PC-9 (cell line): ENCODE measurements at regions not wholly inside any gene's neighbourhood (a gene's known extent, or its start where the extent isn't known, plus 50 kb on each side); places are given as distances from the start of the nearest gene placed in this dataset.

Source experiments
- BruUV-seq: library from RNA; stranded (reverse); fragments of 400-500 nt; replicated peaks from 2 replicates; lab custom pipeline; 2021; lab: Mats Ljungman, UMichigan
- CTCF ChIA-PET: fragments of 300-600 bp; sonication (Branson Sonifier 250); formaldehyde crosslinking; loops from one replicate; lab custom pipeline; 2022; ENCODE audit warnings: antibody characterized with exemption; lab: Charles Lee
- POLR2A ChIA-PET: fragments of 300-600 bp; sonication (Branson Sonifier 250); formaldehyde crosslinking; loops from one replicate; lab custom pipeline; 2022; ENCODE audit warnings: antibody characterized with exemption; ENCODE audit not compliant: unreplicated experiment; lab: Charles Lee
- DNase-seq, 2 experiments: peaks; one replicate each; pipeline versions ENCODE4 v3.0.0 to v3.0.0-alpha.2; 2015 to 2022; ENCODE audit warnings: mixed read lengths in 1 of 2
- H2AFZ ChIP-seq: fragments of 200-600 bp; sonication (generic); 2 replicates; pipeline ENCODE4 v1.8.1; 2017; ENCODE audit warnings: antibody characterized with exemption
- H3F3A ChIP-seq: fragments of 200-600 bp; sonication (generic); 2 replicates; pipeline ENCODE4 v1.8.1; 2017; ENCODE audit warnings: antibody characterized with exemption, mild to moderate bottlenecking, low read depth; ENCODE audit not compliant: insufficient read depth
- H3K27ac ChIP-seq: fragments of 200-600 bp; sonication (generic); 2 replicates; pipeline ENCODE4 v1.6.1; 2016; ENCODE audit warnings: mixed run types
- H3K27me3 ChIP-seq: fragments of 200-600 bp; sonication (generic); 2 replicates; pipeline ENCODE4 v1.6.1; 2016; ENCODE audit warnings: low read depth, mixed run types; ENCODE audit not compliant: insufficient read depth
- H3K36me3 ChIP-seq: fragments of 200-600 bp; sonication (generic); 2 replicates; pipeline ENCODE4 v1.6.1; 2016; ENCODE audit warnings: low read depth, mixed run types
- H3K4me1 ChIP-seq: fragments of 200-600 bp; sonication (generic); replicated peaks from 2 replicates; pipeline ENCODE4 v1.6.1; 2016; ENCODE audit warnings: mixed run types; ENCODE audit not compliant: insufficient read depth
- H3K4me2 ChIP-seq: fragments of 200-600 bp; sonication (generic); 2 replicates; pipeline ENCODE4 v1.6.1; 2017; ENCODE audit warnings: mixed run types
- H3K4me3 ChIP-seq: fragments of 200-600 bp; sonication (generic); 2 replicates; pipeline ENCODE4 v1.6.1; 2016; ENCODE audit warnings: mixed run types
- H3K79me2 ChIP-seq: fragments of 200-600 bp; sonication (generic); 2 replicates; pipeline ENCODE4 v1.6.1; 2017; ENCODE audit warnings: low read depth, mixed run types
- H3K9me2 ChIP-seq: fragments of 200-600 bp; sonication (generic); 2 replicates; pipeline ENCODE4 v1.8.1; 2017; ENCODE audit warnings: mild to moderate bottlenecking; ENCODE audit not compliant: insufficient read depth
- H3K9me3 ChIP-seq: fragments of 200-600 bp; sonication (generic); 2 replicates; pipeline ENCODE4 v1.8.1; 2016; ENCODE audit warnings: low read depth; ENCODE audit not compliant: insufficient read depth
- H4K20me1 ChIP-seq: fragments of 200-600 bp; sonication (generic); 2 replicates; pipeline ENCODE4 v1.8.1; 2017; ENCODE audit not compliant: insufficient read depth
- EZH2 ChIP-seq: fragments of 200-600 bp; sonication (generic); IDR thresholded peaks from 2 replicates; pipeline ENCODE4 v1.8.0; 2017; ENCODE audit warnings: antibody characterized with exemption, low read depth
- intact Hi-C: fragments of 100-400 bp; cut with micrococcal nuclease; formaldehyde crosslinking; loops from one replicate; pipeline ENCODE4 v1.10.0; 2022; ENCODE audit not compliant: unreplicated experiment
- TF ChIP-seq, protein P1 (sequence below): fragments of 200-600 bp; sonication (generic); conservative IDR thresholded peaks from 2 replicates; pipeline ENCODE4 v1.6.1; 2017; ENCODE audit warnings: mixed run types, antibody characterized with exemption, mild to moderate bottlenecking, moderate library complexity

DNA sequence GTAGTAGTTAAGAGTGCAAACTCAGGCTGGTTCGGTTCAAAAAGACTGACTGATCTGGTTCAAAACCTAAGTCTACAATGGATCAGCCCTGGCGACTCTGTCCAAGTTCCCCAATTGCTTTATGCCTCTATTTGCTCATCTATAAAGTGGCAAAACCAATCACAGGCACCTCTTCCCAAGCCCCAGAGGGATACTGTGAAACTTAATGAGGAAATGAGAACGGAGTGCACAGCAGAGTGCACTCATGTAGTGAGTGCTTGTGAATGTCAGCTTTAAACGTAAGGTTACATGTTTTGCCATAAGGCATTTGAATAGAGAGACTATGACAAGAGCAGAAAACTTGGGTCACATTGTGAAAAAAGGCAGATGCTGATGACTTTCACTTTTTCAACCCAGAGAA lies 199.7 kb upstream of the KLF3 start:
- Histone ChIP-seq H3K9me2 (no peaks in the 10 kb centered on the region), H3K4me1 (no peaks in the 10 kb centered on the region), H2AFZ (no peak overlapping the region), H3K79me2 (no peaks in the 10 kb centered on the region), H3K27me3 (no peaks in the 10 kb centered on the region), H3K4me3 (no peak overlapping the region), H3K4me2 (no peak overlapping the region), H3K9me3 (peaks cover 5% of the 10 kb centered on the region; the same call in 1 of the 2 replicates), H3F3A (no peaks in the 10 kb centered on the region), H3K27ac (no peak overlapping the region), H3K36me3 (no peaks in the 10 kb centered on the region), H4K20me1 (no peaks in the 10 kb centered on the region)
- ChIA-PET CTCF (no interaction called here), POLR2A (no interaction called here)
- intact Hi-C loops: no loop called here
- no peak for DNase-seq
- no TSS peak for BruUV-seq
- TF ChIP-seq EZH2: no peak
- TF ChIP-seq, protein P1, sequence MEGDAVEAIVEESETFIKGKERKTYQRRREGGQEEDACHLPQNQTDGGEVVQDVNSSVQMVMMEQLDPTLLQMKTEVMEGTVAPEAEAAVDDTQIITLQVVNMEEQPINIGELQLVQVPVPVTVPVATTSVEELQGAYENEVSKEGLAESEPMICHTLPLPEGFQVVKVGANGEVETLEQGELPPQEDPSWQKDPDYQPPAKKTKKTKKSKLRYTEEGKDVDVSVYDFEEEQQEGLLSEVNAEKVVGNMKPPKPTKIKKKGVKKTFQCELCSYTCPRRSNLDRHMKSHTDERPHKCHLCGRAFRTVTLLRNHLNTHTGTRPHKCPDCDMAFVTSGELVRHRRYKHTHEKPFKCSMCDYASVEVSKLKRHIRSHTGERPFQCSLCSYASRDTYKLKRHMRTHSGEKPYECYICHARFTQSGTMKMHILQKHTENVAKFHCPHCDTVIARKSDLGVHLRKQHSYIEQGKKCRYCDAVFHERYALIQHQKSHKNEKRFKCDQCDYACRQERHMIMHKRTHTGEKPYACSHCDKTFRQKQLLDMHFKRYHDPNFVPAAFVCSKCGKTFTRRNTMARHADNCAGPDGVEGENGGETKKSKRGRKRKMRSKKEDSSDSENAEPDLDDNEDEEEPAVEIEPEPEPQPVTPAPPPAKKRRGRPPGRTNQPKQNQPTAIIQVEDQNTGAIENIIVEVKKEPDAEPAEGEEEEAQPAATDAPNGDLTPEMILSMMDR: no peak

DNA sequence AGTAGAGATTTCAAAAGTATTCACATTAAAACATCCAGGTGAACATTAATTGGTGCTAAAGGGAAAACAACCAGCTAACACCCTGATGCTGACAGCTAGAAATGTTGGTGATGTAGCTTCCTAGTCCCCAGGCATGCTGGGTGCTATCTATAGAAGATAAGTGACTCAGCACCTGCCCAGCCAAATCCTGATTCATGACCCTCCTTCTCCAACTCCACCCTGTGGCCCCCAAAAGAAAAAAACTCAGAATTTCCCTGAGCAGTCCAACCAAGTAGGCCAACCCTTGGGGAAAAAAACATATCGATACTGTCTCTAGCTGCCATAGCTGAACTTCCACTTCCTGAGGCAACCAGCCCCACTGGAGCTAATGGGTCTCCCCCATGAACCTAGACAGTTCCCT lies 197.6 kb upstream of the KLF3 start:
- Histone ChIP-seq H3K27ac (no peak overlapping the region), H3K9me2 (no peaks in the 10 kb centered on the region), H3K9me3 (peaks cover 5% of the 10 kb centered on the region; the same call in 1 of the 2 replicates), H3K4me1 (no peaks in the 10 kb centered on the region), H3F3A (no peaks in the 10 kb centered on the region), H2AFZ (no peak overlapping the region), H4K20me1 (no peaks in the 10 kb centered on the region), H3K79me2 (no peaks in the 10 kb centered on the region), H3K4me3 (no peak overlapping the region), H3K27me3 (no peaks in the 10 kb centered on the region), H3K36me3 (no peaks in the 10 kb centered on the region), H3K4me2 (no peak overlapping the region)
- POLR2A ChIA-PET: no interaction called here
- no peak for TF ChIP-seq EZH2
- TF ChIP-seq, protein P1: no peak
- no TSS peak for BruUV-seq
- CTCF ChIA-PET: no interaction called here
- no peak for DNase-seq
- intact Hi-C loops: no loop called here

DNA sequence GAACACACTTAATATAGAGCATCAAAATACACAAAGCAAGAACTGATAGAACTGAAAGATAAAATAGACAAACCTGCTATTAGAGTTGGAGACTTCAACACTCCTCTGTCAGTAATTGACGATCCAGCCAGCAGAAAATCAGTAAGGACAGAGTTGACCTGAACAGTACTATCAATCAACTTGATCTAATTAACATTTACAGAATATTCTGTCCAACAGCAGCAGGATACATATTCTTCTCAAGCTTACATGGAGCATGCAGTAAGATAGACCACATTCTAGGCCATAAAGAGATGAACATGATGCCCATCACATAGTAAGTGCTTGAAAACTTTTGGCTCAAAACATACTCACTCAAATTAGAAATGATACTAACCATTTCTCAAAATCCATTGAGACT lies 196.7 kb upstream of the KLF3 start:
- POLR2A ChIA-PET: interaction anchor here (0.7 kb wide), 1 partner anchor 367 kb away, joined by 3 read pairs; no protein-coding TSS in a partner anchor
- CTCF ChIA-PET: no interaction called here
- BruUV-seq: no TSS peak
- Histone ChIP-seq H3K27me3 (no peaks in the 10 kb centered on the region), H4K20me1 (no peaks in the 10 kb centered on the region), H3K4me1 (no peaks in the 10 kb centered on the region), H3K79me2 (no peaks in the 10 kb centered on the region), H3K9me2 (no peaks in the 10 kb centered on the region), H3K27ac (no peak overlapping the region), H3K36me3 (no peaks in the 10 kb centered on the region), H3K9me3 (peaks cover 5% of the 10 kb centered on the region; the same call in 1 of the 2 replicates), H3K4me3 (no peak overlapping the region), H2AFZ (no peak overlapping the region), H3F3A (no peaks in the 10 kb centered on the region), H3K4me2 (no peak overlapping the region)
- DNase-seq: no peak
- TF ChIP-seq, protein P1: no peak
- intact Hi-C loops: no loop called here
